HG03095 (cell line): ENCODE measurements at regions not wholly inside any gene's neighbourhood (a gene's known extent, or its start where the extent isn't known, plus 50 kb on each side); places are given as distances from the start of the nearest gene placed in this dataset.

Source experiments
- ATAC-seq: cut with Tn5 transposase; IDR thresholded peaks from one replicate; pipeline ENCODE4 v1.9.1; 2021; ENCODE audit warnings: moderate library complexity; ENCODE audit not compliant: unreplicated experiment

GRCh38 chr2:156165742-156166141, 166.8 kb downstream of the NR4A2 start:
- ATAC-seq = no peak

- no peak for ATAC-seq
Measured at GRCh38 chr2:156164091-156164720, 168.3 kb downstream of the NR4A2 start.

- ATAC-seq = no peak
Measured at GRCh38 chr2:156158808-156159207, 173.7 kb downstream of the NR4A2 start.

GRCh38 chr2:156157670-156158069, 174.9 kb downstream of the NR4A2 start:
- ATAC-seq = no peak

GRCh38 chr2:156156580-156156979, 175.9 kb downstream of the NR4A2 start:
- no peak for ATAC-seq

- no peak for ATAC-seq
Measured at GRCh38 chr2:156155319-156155718, 177.2 kb downstream of the NR4A2 start.

GRCh38 chr2:156151351-156151750, 181.2 kb downstream of the NR4A2 start:
- ATAC-seq = no peak

GRCh38 chr2:156147594-156148330, 184.8 kb downstream of the NR4A2 start:
- peak; percentile 79 for ATAC-seq

GRCh38 chr2:156145976-156146375, 186.5 kb downstream of the NR4A2 start:
- ATAC-seq = no peak

- ATAC-seq = no peak
Measured at GRCh38 chr2:156145469-156145868, 187.1 kb downstream of the NR4A2 start.

- no peak for ATAC-seq
Measured at GRCh38 chr2:156136566-156136965, 196.0 kb downstream of the NR4A2 start.

- no peak for ATAC-seq
Measured at GRCh38 chr2:156134887-156135286, 197.6 kb downstream of the NR4A2 start.

- no peak for ATAC-seq
Measured at GRCh38 chr2:156132941-156133340, 199.6 kb downstream of the NR4A2 start.

- ATAC-seq = no peak
Measured at GRCh38 chr2:156132130-156132529, 200.4 kb downstream of the NR4A2 start.

- ATAC-seq = no peak
Measured at GRCh38 chr2:156129227-156129626, 203.3 kb downstream of the NR4A2 start.

- ATAC-seq = no peak
Measured at GRCh38 chr2:156125018-156125417, 207.5 kb downstream of the NR4A2 start.

- no peak for ATAC-seq
Measured at GRCh38 chr2:156124458-156124857, 208.1 kb downstream of the NR4A2 start.

GRCh38 chr2:156118753-156119416, 213.6 kb downstream of the NR4A2 start:
- ATAC-seq = no peak

GRCh38 chr2:156116113-156116512, 216.4 kb downstream of the NR4A2 start:
- no peak for ATAC-seq

- ATAC-seq = no peak
Measured at GRCh38 chr2:156115338-156115737, 217.2 kb downstream of the NR4A2 start.

GRCh38 chr2:156112323-156112722, 220.2 kb downstream of the NR4A2 start:
- no peak for ATAC-seq

- peak; percentile 97 for ATAC-seq
Measured at GRCh38 chr2:156110890-156111289, 221.6 kb downstream of the NR4A2 start.
